SK-N-SH (cell line): ENCODE measurements at regions not wholly inside any gene's neighbourhood (a gene's known extent, or its start where the extent isn't known, plus 50 kb on each side); places are given as distances from the start of the nearest gene placed in this dataset.

Experiments used
- CTCF ChIA-PET: fragments of 300-600, 350-600 bp; formaldehyde crosslinking; extraction: SDS; loops from one replicate; lab custom pipeline; 2021; lab: Yijun Ruan, JAX
- POLR2A ChIA-PET: fragments of 350-600 bp; sonication (Branson Sonifier 250); formaldehyde crosslinking; extraction: SDS; loops from one replicate; lab custom pipeline; 2020; ENCODE audit warnings: antibody characterized with exemption, inconsistent platforms; lab: Yijun Ruan, JAX
- DNase-seq: peaks from one replicate; pipeline ENCODE4 v3.0.0; 2012
- H2AFZ ChIP-seq: fragments of 200-600 bp; sonication (generic); 2 replicates; pipeline ENCODE4 v1.8.1; 2016; ENCODE audit warnings: antibody characterized with exemption, mild to moderate bottlenecking, low read depth
- H3F3A ChIP-seq: fragments of 200-600 bp; sonication (generic); replicated peaks from 2 replicates; pipeline ENCODE3; 2016; ENCODE audit warnings: antibody characterized with exemption, mild to moderate bottlenecking; ENCODE audit not compliant: insufficient read depth
- H3K27ac ChIP-seq, 2 experiments: fragments of 200-500 bp in 1 of 2; fragments of 200-600 bp in 1 of 2; sonication (Bioruptor generic) in 1 of 2; sonication (generic), shearing (Covaris generic) in 1 of 2; 2 replicates each; pipeline versions ENCODE4 v1.5.1 to v1.6.1; 2014 to 2016; ENCODE audit warnings: low read depth in 2 of 2, inconsistent platforms in 1 of 2, low read length in 1 of 2, mild to moderate bottlenecking in 1 of 2, mixed read lengths in 1 of 2
- H3K27me3 ChIP-seq: fragments of 200-600 bp; sonication (generic), shearing (Covaris generic); 2 replicates; pipeline ENCODE4 v1.6.1; 2016; ENCODE audit warnings: mixed run types; ENCODE audit not compliant: insufficient read depth
- H3K36me3 ChIP-seq, 2 experiments: fragments of 200-500 bp in 1 of 2; fragments of 200-600 bp in 1 of 2; sonication (Bioruptor generic) in 1 of 2; sonication (generic) in 1 of 2; replicated peaks in 1 of 2; 2 replicates each; pipeline versions ENCODE3 to v1.5.1; 2014 to 2016; ENCODE audit warnings: low read length in 1 of 2, mild to moderate bottlenecking in 1 of 2; ENCODE audit not compliant: insufficient read depth in 2 of 2, control insufficient read depth in 1 of 2
- H3K4me1 ChIP-seq, 2 experiments: fragments of 200-500 bp in 1 of 2; fragments of 200-600 bp in 1 of 2; sonication (Bioruptor generic) in 1 of 2; sonication (generic), shearing (Covaris generic) in 1 of 2; 2 replicates each; pipeline versions ENCODE4 v1.5.1 to v1.6.1; 2014 to 2016; ENCODE audit warnings: low read depth in 1 of 2, low read length in 1 of 2, mixed run types in 1 of 2; ENCODE audit not compliant: insufficient read depth in 2 of 2, control insufficient read depth in 1 of 2
- H3K4me2 ChIP-seq: fragments of 200-600 bp; sonication (generic), shearing (Covaris generic); 2 replicates; pipeline ENCODE4 v1.6.1; 2017; ENCODE audit warnings: mixed run types
- H3K4me3 ChIP-seq, 2 experiments: fragments of 200-500 bp in 1 of 2; fragments of 200-600 bp in 1 of 2; sonication (Bioruptor generic) in 1 of 2; sonication (generic), shearing (Covaris generic) in 1 of 2; 2 replicates each; pipeline versions ENCODE4 v1.5.1 to v1.8.1; 2014 to 2016; ENCODE audit warnings: low read depth in 2 of 2, inconsistent platforms in 1 of 2, low read length in 1 of 2, mild to moderate bottlenecking in 1 of 2, mixed read lengths in 1 of 2, moderate library complexity in 1 of 2
- H3K79me2 ChIP-seq: fragments of 200-600 bp; sonication (generic); 2 replicates; pipeline ENCODE4 v1.8.1; 2017; ENCODE audit warnings: mild to moderate bottlenecking; ENCODE audit not compliant: insufficient read depth
- H3K9ac ChIP-seq: fragments of 200-600 bp; sonication (generic); 2 replicates; pipeline ENCODE4 v1.6.1; 2017; ENCODE audit warnings: mixed run types
- H3K9me2 ChIP-seq: fragments of 200-600 bp; sonication (generic); 2 replicates; pipeline ENCODE4 v1.6.1; 2017; ENCODE audit warnings: mixed run types
- H3K9me3 ChIP-seq: fragments of 200-600 bp; sonication (generic); 2 replicates; pipeline ENCODE4 v1.6.1; 2017; ENCODE audit warnings: mixed run types, mild to moderate bottlenecking, moderate library complexity
- H4K20me1 ChIP-seq: fragments of 200-600 bp; sonication (generic); 2 replicates; pipeline ENCODE4 v1.6.1; 2017; ENCODE audit warnings: mild to moderate bottlenecking, mixed run types; ENCODE audit not compliant: insufficient read depth
- EZH2phosphoT487 ChIP-seq: fragments of 200-600 bp; sonication (generic); IDR thresholded peaks from 2 replicates; pipeline ENCODE4 v1.6.1; 2017; ENCODE audit warnings: low read depth, mixed run types, mild to moderate bottlenecking, antibody characterized with exemption, moderate library complexity, borderline replicate concordance
- FOSL2 ChIP-seq: IDR thresholded peaks from 2 replicates; pipeline ENCODE4 v1.4.0; 2012; ENCODE audit warnings: low read depth, mild to moderate bottlenecking, moderate library complexity, borderline replicate concordance
- FOXJ3 ChIP-seq: sonication (generic); formaldehyde crosslinking; IDR thresholded peaks from 2 replicates; pipeline ENCODE4 v1.5.1; 2020; ENCODE audit warnings: mild to moderate bottlenecking, missing genetic modification reagents
- GATA2 ChIP-seq: sonication (generic); formaldehyde crosslinking; IDR thresholded peaks from 2 replicates; pipeline ENCODE4 v1.5.0; 2020; ENCODE audit warnings: mild to moderate bottlenecking, missing genetic modification reagents
- IRF3 ChIP-seq: fragments of 150-350 bp; IDR thresholded peaks from 2 replicates; pipeline ENCODE4 v1.6.1; 2016; ENCODE audit warnings: mild to moderate bottlenecking, low read depth, low read length
- JUND ChIP-seq: IDR thresholded peaks from 2 replicates; pipeline ENCODE4 v1.4.0; 2012
- MEF2A ChIP-seq: IDR thresholded peaks from 2 replicates; pipeline ENCODE4 v1.4.0; 2012; ENCODE audit warnings: low read depth, borderline replicate concordance
- NFIC ChIP-seq: IDR thresholded peaks from 2 replicates; pipeline ENCODE4 v1.4.0; 2012; ENCODE audit warnings: borderline replicate concordance
- PBX3 ChIP-seq: IDR thresholded peaks from 2 replicates; pipeline ENCODE4; 2012
- RFX5 ChIP-seq: IDR thresholded peaks from 2 replicates; pipeline ENCODE4 v1.6.1; 2012; ENCODE audit warnings: mild to moderate bottlenecking, improper control_type of control experiment, low read length
- TAF1 ChIP-seq: IDR thresholded peaks from 2 replicates; pipeline ENCODE4 v1.6.1; 2012; ENCODE audit warnings: low read depth, mild to moderate bottlenecking, low read length, moderate library complexity, borderline replicate concordance
- TCF12 ChIP-seq: IDR thresholded peaks from 2 replicates; pipeline ENCODE4 v1.4.0; 2012
- TEAD4 ChIP-seq: IDR thresholded peaks from 2 replicates; pipeline ENCODE4 v1.4.0; 2012; ENCODE audit warnings: mild to moderate bottlenecking, borderline replicate concordance; ENCODE audit not compliant: insufficient read depth
- ZBTB33 ChIP-seq: IDR thresholded peaks from 2 replicates; pipeline ENCODE4 v1.4.0; 2012; ENCODE audit warnings: low read depth, borderline replicate concordance
- WGBS: methylation state at CpG from one replicate; pipeline ENCODE4 v1.1.6; 2017; ENCODE audit warnings: low lambda C conversion rate; 5-methylcytosine and 5-hydroxymethylcytosine counted together
- TF ChIP-seq, protein P1 (sequence below): IDR thresholded peaks from 2 replicates; pipeline ENCODE4 v1.6.1; 2012; ENCODE audit warnings: mild to moderate bottlenecking, low read depth, low read length, moderate library complexity

DNA sequence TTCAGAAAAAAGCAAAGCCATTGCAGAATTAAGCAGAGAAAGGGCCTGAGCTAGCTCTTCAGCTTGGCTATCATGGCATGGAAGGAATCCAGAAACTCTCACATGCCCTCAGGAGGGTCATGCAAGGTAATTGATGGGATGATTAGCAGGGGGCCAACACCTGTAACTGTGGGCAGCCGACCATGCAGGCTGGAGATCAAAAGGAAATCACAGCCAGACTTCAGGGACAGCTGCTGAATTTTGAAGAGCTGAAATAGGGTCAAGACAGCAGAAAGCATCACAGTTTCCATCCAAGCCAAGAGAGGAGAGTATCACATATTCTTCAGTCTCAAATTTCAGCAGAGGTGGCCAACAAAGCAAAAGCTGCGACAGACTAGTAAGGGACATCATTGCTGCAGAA is 239.6 kb upstream of the STEAP1 start (continued):
- TF ChIP-seq, protein P1, sequence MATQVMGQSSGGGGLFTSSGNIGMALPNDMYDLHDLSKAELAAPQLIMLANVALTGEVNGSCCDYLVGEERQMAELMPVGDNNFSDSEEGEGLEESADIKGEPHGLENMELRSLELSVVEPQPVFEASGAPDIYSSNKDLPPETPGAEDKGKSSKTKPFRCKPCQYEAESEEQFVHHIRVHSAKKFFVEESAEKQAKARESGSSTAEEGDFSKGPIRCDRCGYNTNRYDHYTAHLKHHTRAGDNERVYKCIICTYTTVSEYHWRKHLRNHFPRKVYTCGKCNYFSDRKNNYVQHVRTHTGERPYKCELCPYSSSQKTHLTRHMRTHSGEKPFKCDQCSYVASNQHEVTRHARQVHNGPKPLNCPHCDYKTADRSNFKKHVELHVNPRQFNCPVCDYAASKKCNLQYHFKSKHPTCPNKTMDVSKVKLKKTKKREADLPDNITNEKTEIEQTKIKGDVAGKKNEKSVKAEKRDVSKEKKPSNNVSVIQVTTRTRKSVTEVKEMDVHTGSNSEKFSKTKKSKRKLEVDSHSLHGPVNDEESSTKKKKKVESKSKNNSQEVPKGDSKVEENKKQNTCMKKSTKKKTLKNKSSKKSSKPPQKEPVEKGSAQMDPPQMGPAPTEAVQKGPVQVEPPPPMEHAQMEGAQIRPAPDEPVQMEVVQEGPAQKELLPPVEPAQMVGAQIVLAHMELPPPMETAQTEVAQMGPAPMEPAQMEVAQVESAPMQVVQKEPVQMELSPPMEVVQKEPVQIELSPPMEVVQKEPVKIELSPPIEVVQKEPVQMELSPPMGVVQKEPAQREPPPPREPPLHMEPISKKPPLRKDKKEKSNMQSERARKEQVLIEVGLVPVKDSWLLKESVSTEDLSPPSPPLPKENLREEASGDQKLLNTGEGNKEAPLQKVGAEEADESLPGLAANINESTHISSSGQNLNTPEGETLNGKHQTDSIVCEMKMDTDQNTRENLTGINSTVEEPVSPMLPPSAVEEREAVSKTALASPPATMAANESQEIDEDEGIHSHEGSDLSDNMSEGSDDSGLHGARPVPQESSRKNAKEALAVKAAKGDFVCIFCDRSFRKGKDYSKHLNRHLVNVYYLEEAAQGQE = no peak
- TF ChIP-seq GATA2 (CRISPR knock-in tag) = no peak
- no peak for TF ChIP-seq NFIC
- no peak for TF ChIP-seq TCF12
- no peak for TF ChIP-seq PBX3
- no peak for TF ChIP-seq IRF3
- no peak for TF ChIP-seq EZH2phosphoT487
- TF ChIP-seq JUND = no peak
- TF ChIP-seq MEF2A = no peak
- no peak for TF ChIP-seq FOSL2
- TF ChIP-seq RFX5 = no peak
- TF ChIP-seq TEAD4 = no peak
- no peak for TF ChIP-seq TAF1
- TF ChIP-seq FOXJ3 = no peak

GRCh38 chr7:89926194-89926593 is 228.1 kb upstream of the STEAP1 start:
- WGBS = 29% methylated on average over 2 of the region's 2 CpGs
- no peak overlapping the region for H3K4me2 ChIP-seq

More at GRCh38 chr7:89926194-89926593, 228.1 kb upstream of the STEAP1 start:
- H3K4me3 ChIP-seq = no peak overlapping the region
- no peaks in the 10 kb centered on the region for H3K4me1 ChIP-seq
- no peak overlapping the region for H3K9ac ChIP-seq
- H3K9me2 ChIP-seq = peaks cover 10% of the 10 kb centered on the region
- H3K36me3 ChIP-seq = no peaks in the 10 kb centered on the region
- TF ChIP-seq ZBTB33 (no peak), EZH2phosphoT487 (no peak), NFIC (no peak)
- H3K27ac ChIP-seq = no peak overlapping the region
- ChIA-PET CTCF (no interaction called here), POLR2A (no interaction called here)
- no peaks in the 10 kb centered on the region; the same call in 1 of the 2 replicates for H3K9me3 ChIP-seq
- no peak for DNase-seq
- H2AFZ ChIP-seq = no peak overlapping the region
- H3K27me3 ChIP-seq = no peaks in the 10 kb centered on the region
- H4K20me1 ChIP-seq = no peaks in the 10 kb centered on the region
- no peaks in the 10 kb centered on the region for H3K79me2 ChIP-seq
- H3F3A ChIP-seq = peaks cover 4% of the 10 kb centered on the region
